Smooth muscle cell (in vitro differentiated cells): ENCODE measurements at regions not wholly inside any gene's neighbourhood (a gene's known extent, or its start where the extent isn't known, plus 50 kb on each side); places are given as distances from the start of the nearest gene placed in this dataset.

Source experiments
- DNase-seq: peaks from one replicate; lab custom pipeline; 2025; ENCODE audit not compliant: unreplicated experiment; lab: John Stamatoyannopoulos, UW
- H2AFZ ChIP-seq: fragments of 200-600 bp; sonication (generic); 2 replicates; pipeline ENCODE4 v1.6.0; 2016; ENCODE audit warnings: antibody characterized with exemption, low read depth, mild to moderate bottlenecking
- H3F3A ChIP-seq: fragments of 200-600 bp; sonication (generic); 2 replicates; pipeline ENCODE4 v1.6.0; 2017; ENCODE audit warnings: antibody characterized with exemption, low read depth
- H3K27ac ChIP-seq: fragments of 200-600 bp; sonication (generic); 2 replicates; pipeline ENCODE4 v1.5.1; 2016; ENCODE audit warnings: low read depth, mild to moderate bottlenecking
- H3K27me3 ChIP-seq: fragments of 200-600 bp; sonication (generic); 2 replicates; pipeline ENCODE4 v1.6.1; 2016; ENCODE audit warnings: low read depth, mild to moderate bottlenecking
- H3K36me3 ChIP-seq: fragments of 200-600 bp; sonication (generic); 2 replicates; pipeline ENCODE4 v1.5.1; 2016; ENCODE audit warnings: low read depth
- H3K4me1 ChIP-seq: fragments of 200-600 bp; sonication (generic); 2 replicates; pipeline ENCODE4 v1.5.1; 2016; ENCODE audit warnings: low read depth
- H3K4me2 ChIP-seq: fragments of 200-600 bp; sonication (generic); 2 replicates; pipeline ENCODE4 v1.6.0; 2016; ENCODE audit warnings: mild to moderate bottlenecking
- H3K4me3 ChIP-seq: fragments of 200-600 bp; sonication (generic); 2 replicates; pipeline ENCODE4 v1.5.1; 2016; ENCODE audit warnings: mild to moderate bottlenecking
- H3K79me2 ChIP-seq: fragments of 200-600 bp; sonication (generic); 2 replicates; pipeline ENCODE4 v1.6.0; 2016; ENCODE audit warnings: low read depth, mild to moderate bottlenecking
- H3K9ac ChIP-seq: fragments of 200-600 bp; sonication (generic); 2 replicates; pipeline ENCODE4 v1.6.0; 2016; ENCODE audit warnings: low read depth
- H3K9me3 ChIP-seq: fragments of 200-600 bp; sonication (generic); replicated peaks from 2 replicates; pipeline ENCODE4 v1.5.1; 2016; ENCODE audit warnings: low read depth
- H4K20me1 ChIP-seq: fragments of 200-600 bp; sonication (generic); 2 replicates; pipeline ENCODE4 v1.6.0; 2016; ENCODE audit warnings: low read depth
- WGBS: methylation state at CpG from one replicate; pipeline ENCODE4 v1.1.7; 2016; ENCODE audit warnings: low lambda C conversion rate; 5-methylcytosine and 5-hydroxymethylcytosine counted together
- TF ChIP-seq, protein P1 (sequence below): fragments of 200-600 bp; sonication (generic); IDR thresholded peaks from 2 replicates; pipeline ENCODE4 v1.5.1; 2017; ENCODE audit warnings: borderline replicate concordance, mild to moderate bottlenecking, antibody characterized with exemption; ENCODE audit not compliant: insufficient read depth, poor library complexity, severe bottlenecking

DNA sequence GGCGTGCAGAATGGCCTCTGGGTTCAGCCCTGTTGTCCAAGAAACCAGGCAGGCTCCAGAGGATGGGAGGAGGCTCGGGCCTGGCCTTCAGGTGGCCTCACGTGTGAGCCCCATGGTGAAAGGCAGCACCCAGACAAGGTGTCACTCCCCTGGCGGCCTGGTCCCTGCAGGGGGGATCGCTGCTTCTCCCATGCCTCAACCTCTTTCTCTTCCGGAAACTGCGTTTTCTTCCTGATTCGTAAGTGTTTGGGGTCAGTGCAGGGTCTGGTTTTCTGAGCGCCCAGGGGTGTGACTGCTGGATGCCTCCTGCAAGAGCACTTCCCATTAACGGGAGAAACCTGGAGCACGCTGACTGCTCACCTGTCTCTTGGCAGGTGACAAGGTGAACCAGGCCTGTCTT, 70.0 kb upstream of the CIBAR2 start:
- H3K4me3 ChIP-seq = no peak overlapping the region
- no peaks in the 10 kb centered on the region for H3K27me3 ChIP-seq
- no peak for DNase-seq
- no peak overlapping the region for H3K9ac ChIP-seq
- peaks cover 7% of the 10 kb centered on the region for H3K4me1 ChIP-seq
- TF ChIP-seq, protein P1, sequence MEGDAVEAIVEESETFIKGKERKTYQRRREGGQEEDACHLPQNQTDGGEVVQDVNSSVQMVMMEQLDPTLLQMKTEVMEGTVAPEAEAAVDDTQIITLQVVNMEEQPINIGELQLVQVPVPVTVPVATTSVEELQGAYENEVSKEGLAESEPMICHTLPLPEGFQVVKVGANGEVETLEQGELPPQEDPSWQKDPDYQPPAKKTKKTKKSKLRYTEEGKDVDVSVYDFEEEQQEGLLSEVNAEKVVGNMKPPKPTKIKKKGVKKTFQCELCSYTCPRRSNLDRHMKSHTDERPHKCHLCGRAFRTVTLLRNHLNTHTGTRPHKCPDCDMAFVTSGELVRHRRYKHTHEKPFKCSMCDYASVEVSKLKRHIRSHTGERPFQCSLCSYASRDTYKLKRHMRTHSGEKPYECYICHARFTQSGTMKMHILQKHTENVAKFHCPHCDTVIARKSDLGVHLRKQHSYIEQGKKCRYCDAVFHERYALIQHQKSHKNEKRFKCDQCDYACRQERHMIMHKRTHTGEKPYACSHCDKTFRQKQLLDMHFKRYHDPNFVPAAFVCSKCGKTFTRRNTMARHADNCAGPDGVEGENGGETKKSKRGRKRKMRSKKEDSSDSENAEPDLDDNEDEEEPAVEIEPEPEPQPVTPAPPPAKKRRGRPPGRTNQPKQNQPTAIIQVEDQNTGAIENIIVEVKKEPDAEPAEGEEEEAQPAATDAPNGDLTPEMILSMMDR = no peak
- H3K79me2 ChIP-seq = peaks cover 90% of the 10 kb centered on the region
- H3K27ac ChIP-seq = no peak overlapping the region
- peaks cover 16% of the 10 kb centered on the region for H3K36me3 ChIP-seq
- peaks cover 7% of the 10 kb centered on the region for H3K9me3 ChIP-seq
- no peak overlapping the region for H3K4me2 ChIP-seq
- H3F3A ChIP-seq = no peaks in the 10 kb centered on the region
- WGBS = 89% methylated on average over 11 of the region's 11 CpGs
- H4K20me1 ChIP-seq = peaks cover 40% of the 10 kb centered on the region
- no peak overlapping the region for H2AFZ ChIP-seq

- over 99% methylated on average over 9 of the region's 13 CpGs for WGBS
- H3K4me1 ChIP-seq = peaks cover 8% of the 10 kb centered on the region
- peaks cover 16% of the 10 kb centered on the region for H3K36me3 ChIP-seq
- H3K27ac ChIP-seq = no peak overlapping the region
- H3F3A ChIP-seq = no peaks in the 10 kb centered on the region
- no peak overlapping the region for H3K4me2 ChIP-seq
- no peaks in the 10 kb centered on the region for H3K27me3 ChIP-seq
- H3K9me3 ChIP-seq = peaks cover 7% of the 10 kb centered on the region
- no peak overlapping the region for H3K4me3 ChIP-seq
- no peak overlapping the region for H2AFZ ChIP-seq
- no peak overlapping the region for H3K9ac ChIP-seq
- H3K79me2 ChIP-seq = peaks cover 90% of the 10 kb centered on the region
- H4K20me1 ChIP-seq = peaks cover 35% of the 10 kb centered on the region
- TF ChIP-seq, protein P1 = no peak
- no peak for DNase-seq
These were observed 70.5 kb upstream of the CIBAR2 start for GRCh38 chr16:85182774-85183173.

- Histone ChIP-seq H3K36me3 (peaks cover 16% of the 10 kb centered on the region), H4K20me1 (peaks cover 34% of the 10 kb centered on the region), H3K27ac (no peak overlapping the region), H3K4me2 (no peak overlapping the region), H3K4me1 (peaks cover 8% of the 10 kb centered on the region), H3K4me3 (no peak overlapping the region), H3K79me2 (peaks cover 88% of the 10 kb centered on the region), H3K27me3 (no peaks in the 10 kb centered on the region), H3K9me3 (peaks cover 7% of the 10 kb centered on the region), H3F3A (no peaks in the 10 kb centered on the region), H3K9ac (no peak overlapping the region), H2AFZ (no peak overlapping the region)
- TF ChIP-seq, protein P1 = no peak
- WGBS = 96% methylated on average over 5 of the region's 5 CpGs
- DNase-seq = no peak
These were observed 71.3 kb upstream of the CIBAR2 start for GRCh38 chr16:85183564-85183963.

GRCh38 chr16:85184404-85184803, 72.1 kb upstream of the CIBAR2 start:
- Histone ChIP-seq H3K79me2 (peaks cover 82% of the 10 kb centered on the region), H3K4me2 (no peak overlapping the region), H2AFZ (no peak overlapping the region), H3K4me1 (peaks cover 8% of the 10 kb centered on the region), H3K27ac (no peak overlapping the region), H3K9ac (no peak overlapping the region), H4K20me1 (peaks cover 31% of the 10 kb centered on the region), H3K27me3 (no peaks in the 10 kb centered on the region), H3K4me3 (no peak overlapping the region), H3F3A (no peaks in the 10 kb centered on the region), H3K36me3 (peaks cover 21% of the 10 kb centered on the region), H3K9me3 (peaks cover 7% of the 10 kb centered on the region)
- DNase-seq = no peak
- TF ChIP-seq, protein P1 = no peak
